ENCODE measurements at regions not wholly inside any gene's neighbourhood (a gene's known extent, or its start where the extent isn't known, plus 50 kb on each side); places are given as distances from the start of the nearest gene placed in this dataset.

DNA sequence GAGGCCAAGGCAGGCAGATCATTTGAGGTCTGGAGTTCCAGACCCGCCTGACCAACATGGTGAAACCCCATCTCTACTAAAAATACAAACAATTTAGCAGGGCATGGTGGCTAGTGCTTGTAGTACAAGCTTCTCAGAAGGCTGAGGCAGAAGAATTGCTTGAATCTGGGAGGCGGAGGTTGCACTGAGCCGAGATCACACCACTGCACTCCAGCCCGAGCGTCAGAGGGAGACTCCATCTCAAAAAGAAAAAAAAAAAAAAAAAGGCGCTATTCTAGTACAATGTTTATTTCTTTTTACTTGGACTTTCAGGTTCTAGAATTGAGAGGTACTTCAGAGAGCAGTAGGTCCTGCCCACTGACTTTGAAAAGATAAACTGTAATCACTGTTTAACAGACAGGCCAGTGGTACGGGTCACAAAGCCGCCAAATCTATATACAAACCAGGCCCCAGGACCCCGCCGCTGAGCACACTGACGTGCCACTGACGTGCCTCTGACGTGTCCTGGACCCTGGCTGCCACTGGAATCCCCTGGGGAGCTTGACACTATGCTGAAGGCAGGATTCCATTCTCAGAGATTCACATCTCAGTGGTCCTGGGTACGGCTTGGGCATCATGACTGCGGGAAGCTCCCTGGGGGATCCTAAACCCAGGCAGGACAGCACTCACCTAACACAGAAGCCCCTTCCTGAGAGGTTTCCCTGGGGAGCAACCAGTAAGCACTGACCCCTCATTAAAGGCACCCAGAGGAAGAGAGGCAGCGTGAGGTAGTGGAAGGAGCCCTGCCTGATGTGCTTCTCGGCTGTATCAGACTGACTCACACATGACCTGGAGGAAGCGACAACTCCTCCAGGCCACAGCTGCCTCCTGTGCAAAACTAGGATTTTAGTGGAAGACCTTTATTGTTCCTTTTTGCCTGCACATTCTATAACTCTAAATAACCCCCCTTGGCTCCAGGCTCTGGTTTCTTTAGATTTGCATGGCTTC lies 197.8 kb upstream of the MEIS1 start:
- no peaks in the 10 kb centered on the region for H3K4me1 Mint-ChIP-seq (ENCODE audit: low read depth)
- DNase-seq (no peak), ATAC-seq (no peak)
- no peaks in the 10 kb centered on the region for H3K27me3 Mint-ChIP-seq (ENCODE audit: low read depth)
- no peak overlapping the region for H3K4me3 Mint-ChIP-seq
- H3K27ac Mint-ChIP-seq, result no peak overlapping the region
- CTCF ChIA-PET, result no interaction called here
- H3K36me3 Mint-ChIP-seq (ENCODE audit: low read depth), result no peaks in the 10 kb centered on the region
- POLR2A ChIA-PET, result no interaction called here
- H3K9me3 Mint-ChIP-seq (ENCODE audit: insufficient read depth), result peaks cover 1% of the 10 kb centered on the region

DNA sequence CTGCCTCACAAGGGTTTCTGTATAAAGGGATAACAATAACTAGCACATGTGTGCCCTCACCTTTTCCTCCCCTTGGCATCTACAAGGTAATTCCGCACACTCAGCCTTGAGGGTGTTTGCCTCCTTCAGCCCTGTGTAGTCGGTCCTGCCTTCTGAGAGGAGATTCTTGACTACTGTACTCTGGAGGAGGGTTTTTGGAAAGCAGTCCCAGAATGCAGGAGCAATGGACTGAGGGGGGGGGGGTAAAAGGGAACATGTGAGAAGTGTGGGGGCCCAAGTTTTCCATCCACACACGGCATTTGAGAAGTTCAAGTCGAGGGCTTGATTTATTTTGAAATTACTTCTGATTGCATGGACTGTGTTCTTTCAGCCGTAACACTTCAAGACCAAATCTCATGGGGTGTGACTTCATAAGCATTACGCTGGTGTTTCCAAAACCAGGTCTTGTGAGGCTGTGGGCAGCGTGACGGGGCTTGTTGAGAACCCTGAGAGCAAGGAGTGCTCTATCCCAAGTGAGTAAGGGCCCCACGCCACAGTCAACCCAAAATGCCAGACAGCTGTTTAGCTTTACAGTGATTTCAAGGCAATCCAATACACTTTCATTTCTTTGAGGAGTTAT lies 198.7 kb upstream of the MEIS1 start:
- no peak overlapping the region for H3K27ac Mint-ChIP-seq
- ChIA-PET POLR2A (no interaction called here), CTCF (no interaction called here)
- DNase-seq, result no peak
- peaks cover 3% of the 10 kb centered on the region for H3K9me3 Mint-ChIP-seq (ENCODE audit: insufficient read depth)
- H3K27me3 Mint-ChIP-seq (ENCODE audit: low read depth), result no peaks in the 10 kb centered on the region
- H3K4me1 Mint-ChIP-seq (ENCODE audit: low read depth), result no peaks in the 10 kb centered on the region
- H3K36me3 Mint-ChIP-seq (ENCODE audit: low read depth), result no peaks in the 10 kb centered on the region
- H3K4me3 Mint-ChIP-seq, result no peak overlapping the region
- no peak for ATAC-seq

DNA sequence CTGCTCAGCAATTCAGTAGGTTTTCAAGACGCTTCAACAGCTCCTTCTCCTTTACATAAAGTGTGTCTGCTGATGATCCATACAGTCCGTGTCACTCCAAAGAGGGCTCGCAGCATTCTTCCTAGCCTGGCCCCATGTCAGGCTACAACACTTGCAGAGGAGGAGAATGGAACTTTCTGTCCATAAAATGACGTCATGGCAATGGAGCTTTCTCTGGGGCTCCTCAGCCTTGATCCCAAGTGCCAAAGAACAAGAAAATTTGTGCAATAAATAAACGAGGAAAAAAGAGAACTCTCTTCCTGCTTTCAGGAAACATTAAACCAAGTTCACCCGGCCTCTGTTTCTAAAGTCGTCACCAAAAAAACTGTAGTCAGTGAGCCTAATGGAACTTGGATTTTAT lies 199.5 kb upstream of the MEIS1 start:
- Mint-ChIP-seq H3K4me3 (no peak overlapping the region), H3K4me1 (ENCODE audit: low read depth) (no peaks in the 10 kb centered on the region), H3K27ac (no peak overlapping the region), H3K36me3 (ENCODE audit: low read depth) (no peaks in the 10 kb centered on the region), H3K27me3 (ENCODE audit: low read depth) (no peaks in the 10 kb centered on the region), H3K9me3 (ENCODE audit: insufficient read depth) (peaks cover 3% of the 10 kb centered on the region)
- ChIA-PET CTCF (interaction anchor here (0.6 kb wide), 1 partner anchor 563 kb away, joined by 3 read pairs; no protein-coding TSS in a partner anchor), POLR2A (no interaction called here)
- ATAC-seq (no peak), DNase-seq (no peak)

DNA sequence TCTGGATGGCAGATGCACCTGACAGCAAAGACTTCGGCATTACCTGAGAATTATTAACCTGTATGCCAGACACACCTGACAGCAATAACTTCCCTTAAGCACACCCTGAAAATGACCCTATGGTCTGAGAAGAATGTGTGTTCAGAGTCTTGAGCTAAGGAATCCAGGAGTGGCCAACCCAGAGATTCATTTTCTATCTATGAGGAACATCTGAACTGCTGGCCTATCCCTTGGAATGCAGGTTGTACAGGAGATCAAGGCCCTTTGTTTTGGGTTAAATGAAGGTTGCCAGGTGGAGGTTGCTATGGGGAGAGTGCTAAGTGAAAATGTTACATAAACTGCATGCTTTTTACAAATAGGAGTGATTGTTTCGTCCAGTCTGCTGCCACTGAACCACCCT lies 200.9 kb upstream of the MEIS1 start:
- DNase-seq, result no peak
- no peak overlapping the region for H3K27ac Mint-ChIP-seq
- POLR2A ChIA-PET, result no interaction called here

DNA sequence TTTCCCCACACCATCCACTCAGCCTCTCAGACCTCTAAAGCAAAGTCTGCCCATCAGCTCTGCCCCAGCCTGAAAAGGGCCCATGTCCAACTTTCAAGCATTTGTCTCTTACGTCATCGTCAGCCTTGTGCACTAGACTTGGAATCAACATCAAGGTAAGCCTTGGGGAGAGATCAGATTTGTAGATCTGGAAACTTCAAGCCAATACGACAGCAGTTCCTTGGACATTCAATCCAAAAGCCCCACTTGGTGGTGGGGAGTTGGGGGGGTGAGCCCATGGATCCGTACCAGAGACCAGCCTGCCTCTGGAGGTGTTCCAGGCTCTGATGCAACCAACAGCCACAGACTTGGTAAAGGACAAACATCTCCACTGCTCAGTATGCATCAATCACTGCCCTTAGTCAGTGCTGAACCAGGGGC lies 206.8 kb upstream of the MEIS1 start:
- no peaks in the 10 kb centered on the region for H3K27me3 Mint-ChIP-seq (ENCODE audit: low read depth)
- ChIA-PET CTCF (no interaction called here), POLR2A (no interaction called here)
- no peak for DNase-seq
- no peak for ATAC-seq
- no peak overlapping the region for H3K4me3 Mint-ChIP-seq
- no peak overlapping the region for H3K27ac Mint-ChIP-seq
- H3K9me3 Mint-ChIP-seq (ENCODE audit: insufficient read depth), result peaks cover 3% of the 10 kb centered on the region
- H3K36me3 Mint-ChIP-seq (ENCODE audit: low read depth), result no peaks in the 10 kb centered on the region
- no peaks in the 10 kb centered on the region for H3K4me1 Mint-ChIP-seq (ENCODE audit: low read depth)

More for the DNA sequence above, 200.9 kb upstream of the MEIS1 start:
- no peaks in the 10 kb centered on the region for H3K27me3 Mint-ChIP-seq (ENCODE audit: low read depth)
- no peak overlapping the region for H3K4me3 Mint-ChIP-seq
- H3K4me1 Mint-ChIP-seq (ENCODE audit: low read depth), result no peaks in the 10 kb centered on the region
- CTCF ChIA-PET, result no interaction called here
- no peaks in the 10 kb centered on the region for H3K36me3 Mint-ChIP-seq (ENCODE audit: low read depth)
- no peak for ATAC-seq
- H3K9me3 Mint-ChIP-seq (ENCODE audit: insufficient read depth), result peaks cover 3% of the 10 kb centered on the region

DNA sequence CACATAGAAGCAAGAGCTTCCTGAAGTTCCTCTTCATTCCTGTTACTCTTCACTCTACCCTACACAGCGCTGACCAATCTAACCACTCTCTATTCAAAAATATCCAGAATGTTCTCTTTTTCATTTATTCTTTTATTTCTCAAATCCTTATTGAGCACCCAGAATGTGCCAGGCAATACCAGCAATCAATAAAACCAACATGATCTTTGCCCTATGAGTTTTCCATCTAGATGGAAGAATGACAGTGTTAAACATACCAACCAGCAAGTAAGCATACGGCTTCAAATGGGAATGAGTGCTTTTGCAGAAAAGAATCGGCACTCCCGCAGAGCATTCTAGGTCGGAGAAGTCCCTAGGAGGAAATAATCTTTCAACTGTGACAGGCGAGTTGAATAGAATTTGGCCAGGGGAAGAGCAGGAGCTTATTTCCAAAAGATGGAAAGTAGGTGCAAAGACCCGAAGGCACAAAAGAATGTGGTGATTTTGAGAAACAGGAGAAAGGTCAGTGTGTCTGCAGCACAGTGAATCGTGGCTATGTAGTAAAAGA lies 217.8 kb upstream of the MEIS1 start:
- H3K9me3 Mint-ChIP-seq (ENCODE audit: insufficient read depth), result no peaks in the 10 kb centered on the region
- no peak for ATAC-seq
- DNase-seq, result no peak
- H3K4me1 Mint-ChIP-seq (ENCODE audit: low read depth), result no peaks in the 10 kb centered on the region
- H3K36me3 Mint-ChIP-seq (ENCODE audit: low read depth), result no peaks in the 10 kb centered on the region
- POLR2A ChIA-PET, result no interaction called here
- no peak overlapping the region for H3K4me3 Mint-ChIP-seq
- H3K27ac Mint-ChIP-seq, result no peak overlapping the region
- H3K27me3 Mint-ChIP-seq (ENCODE audit: low read depth), result no peaks in the 10 kb centered on the region
- CTCF ChIA-PET, result no interaction called here

DNA sequence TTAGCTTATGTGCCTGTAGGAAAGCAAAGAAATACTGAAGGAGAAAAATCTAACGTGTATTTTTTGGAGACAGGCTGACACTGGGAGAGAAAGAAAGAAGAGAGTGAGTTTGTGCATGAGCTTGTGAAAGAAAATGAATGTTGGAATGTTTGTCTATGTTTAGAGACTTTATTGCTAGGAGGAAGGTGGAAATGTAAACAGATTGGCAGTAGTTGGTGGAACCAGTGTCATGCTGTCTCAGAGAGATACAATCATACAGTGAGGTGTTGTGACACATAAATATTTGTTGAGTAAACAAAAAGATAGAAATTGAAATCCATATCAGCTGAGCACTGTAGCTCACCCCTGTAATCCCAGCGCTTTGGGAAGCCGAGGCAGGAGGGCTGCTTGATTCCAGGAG lies 222.2 kb upstream of the MEIS1 start:
- no peak overlapping the region for H3K4me3 Mint-ChIP-seq
- no peaks in the 10 kb centered on the region for H3K4me1 Mint-ChIP-seq (ENCODE audit: low read depth)
- CTCF ChIA-PET, result no interaction called here
- DNase-seq (no peak), ATAC-seq (no peak)
- H3K27ac Mint-ChIP-seq, result no peak overlapping the region
- POLR2A ChIA-PET, result no interaction called here
- H3K9me3 Mint-ChIP-seq (ENCODE audit: insufficient read depth), result no peaks in the 10 kb centered on the region
- H3K36me3 Mint-ChIP-seq (ENCODE audit: low read depth), result no peaks in the 10 kb centered on the region
- no peaks in the 10 kb centered on the region for H3K27me3 Mint-ChIP-seq (ENCODE audit: low read depth)

DNA sequence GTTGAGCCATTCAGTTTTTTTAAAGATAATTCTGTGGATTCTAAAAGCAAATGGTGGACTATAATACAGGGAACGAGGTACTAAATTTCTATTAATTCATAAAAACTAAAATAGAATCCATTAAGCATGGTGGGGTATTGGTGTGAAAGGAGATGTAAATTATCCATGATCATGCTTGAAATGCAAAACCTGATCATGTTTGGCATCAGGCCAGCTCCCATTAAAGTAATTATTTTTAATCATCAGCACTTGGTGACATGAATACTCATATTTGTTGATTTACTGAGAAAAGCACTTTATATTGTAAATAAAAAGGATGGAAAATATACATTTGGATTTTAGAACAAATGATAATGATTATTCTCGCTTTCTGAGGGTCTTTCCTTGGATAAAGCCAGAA lies 232.3 kb upstream of the MEIS1 start:
- no peaks in the 10 kb centered on the region for H3K4me1 Mint-ChIP-seq (ENCODE audit: low read depth)
- ChIA-PET CTCF (interaction anchor here (0.6 kb wide), 1 partner anchor 68 kb away, joined by 3 read pairs; no protein-coding TSS in a partner anchor), POLR2A (no interaction called here)
- no peak overlapping the region for H3K4me3 Mint-ChIP-seq
- ATAC-seq (no peak), DNase-seq (no peak)
- no peak overlapping the region for H3K27ac Mint-ChIP-seq
- no peaks in the 10 kb centered on the region for H3K27me3 Mint-ChIP-seq (ENCODE audit: low read depth)
- no peaks in the 10 kb centered on the region for H3K36me3 Mint-ChIP-seq (ENCODE audit: low read depth)
- peaks cover 8% of the 10 kb centered on the region for H3K9me3 Mint-ChIP-seq (ENCODE audit: insufficient read depth)

DNA sequence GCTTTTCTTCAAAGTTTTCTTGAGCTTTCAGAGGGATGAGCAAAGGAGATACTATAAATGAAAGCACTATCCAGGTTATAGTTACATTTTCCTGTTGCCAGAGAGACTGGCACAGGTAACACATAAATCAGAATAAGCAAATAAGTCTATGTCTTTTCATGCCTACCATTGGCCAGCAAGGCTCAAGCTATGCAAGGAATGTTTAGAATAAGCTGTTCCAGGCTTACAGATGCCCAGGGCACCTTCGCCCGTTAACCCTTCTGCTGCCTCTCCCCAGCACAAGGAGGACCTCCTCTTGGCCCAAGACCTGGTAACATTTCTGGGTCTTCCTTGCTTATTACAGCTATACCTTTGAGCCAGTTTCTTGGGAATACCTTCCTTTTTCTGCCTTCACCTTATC lies 233.7 kb upstream of the MEIS1 start:
- no peak for DNase-seq
- Mint-ChIP-seq H3K27ac (no peak overlapping the region), H3K27me3 (ENCODE audit: low read depth) (no peaks in the 10 kb centered on the region), H3K4me1 (ENCODE audit: low read depth) (no peaks in the 10 kb centered on the region), H3K9me3 (ENCODE audit: insufficient read depth) (peaks cover 8% of the 10 kb centered on the region), H3K36me3 (ENCODE audit: low read depth) (no peaks in the 10 kb centered on the region), H3K4me3 (no peak overlapping the region)
- ATAC-seq, result no peak
- ChIA-PET POLR2A (no interaction called here), CTCF (no interaction called here)

DNA sequence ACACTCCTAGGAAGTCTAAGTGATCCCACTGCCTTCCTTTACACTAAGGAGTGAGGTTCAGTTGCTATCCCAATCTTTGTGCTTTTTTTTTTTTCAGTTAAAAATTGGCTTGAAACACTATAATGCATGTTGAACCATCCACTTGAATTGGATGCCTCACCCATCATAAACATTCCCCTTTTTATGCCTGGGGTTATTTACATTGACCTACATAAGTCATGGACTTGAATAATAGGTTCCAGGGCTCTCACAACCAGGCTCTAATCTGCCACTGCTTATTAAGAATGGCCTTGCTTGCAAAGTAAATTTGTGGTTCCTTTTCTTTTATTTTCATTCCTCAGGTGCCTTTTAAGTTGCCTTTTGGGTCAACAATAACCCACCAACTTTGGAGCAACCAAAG lies 236.1 kb upstream of the MEIS1 start:
- Mint-ChIP-seq H3K27ac (no peak overlapping the region), H3K4me3 (no peak overlapping the region), H3K4me1 (ENCODE audit: low read depth) (no peaks in the 10 kb centered on the region), H3K9me3 (ENCODE audit: insufficient read depth) (peaks cover 5% of the 10 kb centered on the region), H3K36me3 (ENCODE audit: low read depth) (no peaks in the 10 kb centered on the region), H3K27me3 (ENCODE audit: low read depth) (no peaks in the 10 kb centered on the region)
- ChIA-PET CTCF (no interaction called here), POLR2A (no interaction called here)
- DNase-seq (no peak), ATAC-seq (no peak)

DNA sequence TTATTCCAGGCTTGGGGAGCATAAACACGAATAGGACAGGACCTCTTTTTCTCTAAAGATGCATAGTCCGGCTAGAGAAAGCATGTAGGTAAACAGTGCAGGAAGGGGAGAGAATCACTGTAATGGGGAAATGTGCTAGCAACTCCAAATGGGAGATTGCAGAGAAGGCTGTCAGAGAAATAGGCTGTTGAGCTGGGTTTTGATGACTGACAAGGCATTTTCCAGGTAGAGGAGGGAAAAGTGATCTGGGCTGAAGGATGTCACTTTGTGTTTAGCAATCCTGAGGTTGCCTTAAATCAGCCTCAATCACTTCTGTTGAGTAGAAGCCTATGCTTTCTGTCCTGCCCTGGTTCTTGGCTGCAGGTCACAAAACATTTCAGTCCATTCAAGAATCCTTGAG lies 242.0 kb upstream of the MEIS1 start:
- ATAC-seq (no peak), DNase-seq (no peak)
- no peaks in the 10 kb centered on the region for H3K9me3 Mint-ChIP-seq (ENCODE audit: insufficient read depth)
- CTCF ChIA-PET, result no interaction called here
- H3K27ac Mint-ChIP-seq, result no peak overlapping the region
- H3K27me3 Mint-ChIP-seq (ENCODE audit: low read depth), result no peaks in the 10 kb centered on the region
- H3K4me3 Mint-ChIP-seq, result no peak overlapping the region
- H3K36me3 Mint-ChIP-seq (ENCODE audit: low read depth), result no peaks in the 10 kb centered on the region
- POLR2A ChIA-PET, result no interaction called here
- no peaks in the 10 kb centered on the region for H3K4me1 Mint-ChIP-seq (ENCODE audit: low read depth)

DNA sequence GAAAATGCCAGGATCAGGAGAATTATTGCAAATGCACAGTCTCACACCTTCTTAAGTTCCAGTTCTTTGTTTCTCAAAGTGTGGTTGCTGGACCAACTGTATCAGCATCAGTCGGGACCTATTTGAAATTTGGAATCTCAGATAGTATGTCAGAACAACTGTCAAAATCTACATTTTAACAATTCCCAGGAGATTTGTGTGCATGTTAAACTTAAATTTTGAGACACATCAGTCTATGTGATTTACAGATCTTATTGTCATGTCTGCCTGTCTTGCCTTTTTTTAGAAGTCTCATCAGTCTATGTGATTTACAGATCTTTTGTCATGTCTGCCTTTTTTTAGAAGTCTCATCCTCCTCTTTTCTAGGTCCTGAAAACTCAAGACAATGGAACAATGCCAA lies 243.6 kb upstream of the MEIS1 start:
- Mint-ChIP-seq H3K27me3 (ENCODE audit: low read depth) (no peaks in the 10 kb centered on the region), H3K4me3 (no peak overlapping the region), H3K9me3 (ENCODE audit: insufficient read depth) (no peaks in the 10 kb centered on the region), H3K27ac (no peak overlapping the region), H3K4me1 (ENCODE audit: low read depth) (no peaks in the 10 kb centered on the region), H3K36me3 (ENCODE audit: low read depth) (no peaks in the 10 kb centered on the region)
- DNase-seq (no peak), ATAC-seq (no peak)
- ChIA-PET POLR2A (no interaction called here), CTCF (no interaction called here)
